Lower leg skin (tissue), 4 donors: ENCODE measurements at regions not wholly inside any gene's neighbourhood (a gene's known extent, or its start where the extent isn't known, plus 50 kb on each side); places are given as distances from the start of the nearest gene placed in this dataset.
A peak's percentile ranks its signal among the peaks of the same experiment; 100 is the strongest.

ENCODE experiments used
- DNase-seq, 2 donors: peaks; one replicate each; pipeline ENCODE4 v3.0.0-alpha.2; 2019; ENCODE audit warnings: low spot score in 2 of 2
- H3K4me3 ChIP-seq: fragments of 200-600 bp; sonication (generic); 2 replicates; pipeline ENCODE4 v1.5.1; 2017; ENCODE audit warnings: mild to moderate bottlenecking, low read depth; ENCODE audit not compliant: poor library complexity, severe bottlenecking
- CTCF ChIP-seq, 3 donors: fragments of 450-650 bp; IDR thresholded peaks; one replicate each; pipeline ENCODE4 v1.5.1; 2016; ENCODE audit warnings: antibody characterized with exemption in 3 of 3, mild to moderate bottlenecking in 3 of 3, moderate library complexity in 2 of 3
- POLR2A ChIP-seq, 2 donors: fragments of 450-650 bp; IDR thresholded peaks; one replicate each; pipeline ENCODE4 v1.6.1; 2016 to 2017; ENCODE audit warnings: antibody characterized with exemption in 2 of 2, mild to moderate bottlenecking in 1 of 2, moderate library complexity in 1 of 2
- WGBS, 2 donors: methylation state at CpG; one replicate each; pipeline ENCODE4 v1.1.5; 2018; 5-methylcytosine and 5-hydroxymethylcytosine counted together
- intact Hi-C: fragments of 100-400 bp; cut with DNase I; formaldehyde crosslinking; loops from one replicate; pipeline ENCODE4 v1.15.0; 2023; ENCODE audit warnings: low total_unique reads

- TF ChIP-seq POLR2A (IDR thresholded peaks at IDR 0.05), result no peak
- no peak for TF ChIP-seq CTCF (IDR thresholded peaks at IDR 0.05)
- 72 to 90% methylated on average over 1 to 2 of the region's 2 CpGs for WGBS, 2 donors
- intact Hi-C loops, result no loop called here
- no peak overlapping the region for H3K4me3 ChIP-seq
- peak in 1 of 2 donors; percentile 13 for DNase-seq
Observed at GRCh38 chr10:4048236-4048864, 263.3 kb upstream of the KLF6 start.

DNA sequence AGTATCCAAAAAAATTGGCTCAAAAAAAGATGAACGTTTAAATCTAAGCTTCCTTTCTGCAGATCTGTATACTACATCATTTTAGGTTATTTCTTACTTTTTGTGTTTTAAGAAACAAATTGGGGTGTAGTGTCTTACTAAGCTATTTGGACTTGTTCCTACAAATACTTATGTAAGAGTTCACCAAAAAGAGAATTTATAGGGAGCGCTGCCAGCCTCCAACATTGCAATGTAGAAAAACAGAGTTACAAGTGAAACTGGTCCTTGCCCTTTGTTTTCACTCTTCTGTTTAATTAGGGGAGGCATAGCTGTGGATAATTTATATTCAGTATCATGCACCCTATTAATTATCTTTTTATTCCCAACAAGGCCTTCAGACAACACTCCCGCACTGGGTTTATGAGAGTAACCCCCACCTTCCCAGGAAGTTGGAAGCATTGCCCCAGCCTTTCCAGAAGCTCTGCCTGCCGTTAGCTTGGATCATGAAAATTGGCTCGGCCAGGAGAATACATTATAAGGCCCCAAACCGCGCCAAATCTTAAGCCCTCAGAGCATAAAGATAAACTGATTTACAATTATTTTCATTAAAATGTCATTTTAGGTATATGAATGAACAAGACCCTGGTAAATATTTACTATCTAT is 261.8 kb upstream of the KLF6 start:
- intact Hi-C loops, result no loop called here
- H3K4me3 ChIP-seq, result no peak overlapping the region
- DNase-seq, result peak in 1 of 2 donors; percentile 14
- no peak for TF ChIP-seq CTCF (IDR thresholded peaks at IDR 0.05)
- no peak for TF ChIP-seq POLR2A (IDR thresholded peaks at IDR 0.05)
- 37 to 39% methylated on average over 7 of the region's 7 CpGs for WGBS, 2 donors

DNA sequence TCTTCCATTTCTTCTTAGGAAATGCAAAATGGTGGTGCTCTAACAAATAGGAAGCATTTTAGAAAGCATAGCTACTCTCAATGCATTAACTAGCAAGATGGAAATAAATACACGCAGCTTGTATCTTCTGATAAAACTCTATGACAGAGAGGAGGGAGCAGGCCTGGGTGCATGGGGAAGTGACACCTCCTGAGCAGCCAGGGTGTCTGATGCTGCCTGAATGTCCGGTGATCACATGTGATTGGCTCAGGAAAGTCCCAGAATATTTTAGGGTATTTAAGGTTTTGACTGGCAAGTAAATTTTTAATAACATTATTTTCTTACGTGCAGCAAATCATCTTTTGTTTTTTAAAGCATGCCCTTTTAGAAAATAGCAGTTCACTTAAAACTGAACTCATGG is 261.0 kb upstream of the KLF6 start:
- DNase-seq, result peak in 1 of 2 donors; percentile 14
- H3K4me3 ChIP-seq, result no peak overlapping the region
- WGBS, 2 donors, result 85 to 94% methylated on average over 3 of the region's 3 CpGs
- TF ChIP-seq POLR2A (IDR thresholded peaks at IDR 0.05) (no peak), CTCF (IDR thresholded peaks at IDR 0.05) (no peak)
- intact Hi-C loops, result no loop called here

DNA sequence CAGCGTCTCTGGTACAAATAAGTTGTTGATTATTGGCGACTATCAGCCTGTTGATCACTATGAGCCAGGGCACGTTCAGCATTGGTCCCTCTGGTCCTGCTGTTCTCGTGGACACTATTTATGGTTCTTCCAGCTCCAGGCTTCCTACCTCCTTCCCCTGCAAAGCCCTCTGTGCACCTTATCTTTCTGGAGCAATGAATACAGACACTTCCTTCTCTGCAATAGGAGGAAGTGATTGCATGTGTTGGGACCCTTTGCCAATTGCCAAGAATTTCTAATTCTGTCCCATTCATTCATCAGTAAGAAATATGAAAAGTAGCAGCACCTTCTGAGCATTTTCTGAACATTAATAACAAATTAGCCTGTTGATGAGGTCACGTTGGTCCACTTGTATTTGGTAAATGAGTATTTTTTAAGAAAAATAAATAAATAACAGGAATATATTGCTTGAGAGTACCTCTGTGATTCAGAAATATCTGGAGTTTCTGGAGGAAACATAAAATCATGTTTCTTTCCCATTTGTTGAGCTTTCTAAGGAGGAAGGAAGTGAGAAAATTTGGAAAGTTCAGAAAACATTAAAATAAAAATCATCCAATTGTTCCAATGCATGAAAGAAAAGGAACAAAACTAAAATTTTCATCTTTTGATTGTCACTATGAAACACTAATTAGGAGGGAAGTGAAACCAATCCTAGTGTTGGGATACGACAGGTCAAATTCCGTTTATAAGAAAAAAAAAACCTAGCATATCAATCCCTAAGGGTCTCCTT is 259.1 kb upstream of the KLF6 start:
- DNase-seq, result peak in 1 of 2 donors; percentile 13
- TF ChIP-seq POLR2A (IDR thresholded peaks at IDR 0.05) (no peak), CTCF (IDR thresholded peaks at IDR 0.05) (no peak)
- H3K4me3 ChIP-seq, result no peak overlapping the region
- intact Hi-C loops, result no loop called here
- WGBS, 2 donors, result 73 to 79% methylated on average over 7 of the region's 7 CpGs

- no peak for DNase-seq
- intact Hi-C loops, result no loop called here
- no peak for TF ChIP-seq CTCF (IDR thresholded peaks at IDR 0.05)
- TF ChIP-seq POLR2A (IDR thresholded peaks at IDR 0.05), result no peak
Observed at GRCh38 chr10:4041635-4042034, 256.6 kb upstream of the KLF6 start.

More at GRCh38 chr10:4041635-4042034, 256.6 kb upstream of the KLF6 start:
- WGBS, 2 donors, result 97 to 98% methylated on average over 5 of the region's 5 CpGs
- H3K4me3 ChIP-seq, result no peak overlapping the region
